Activated CD4-positive, alpha-beta T cell treated with anti-CD3 and anti-CD28 coated beads, Interleukin-2, amount 50 U/mL, for 16 hours (primary cell): ENCODE measurements at regions not wholly inside any gene's neighbourhood (a gene's known extent, or its start where the extent isn't known, plus 50 kb on each side); places are given as distances from the start of the nearest gene placed in this dataset.

ENCODE experiments used
- DNase-seq: peaks from one replicate; pipeline ENCODE4 v3.0.0-alpha.2; 2020

DNA sequence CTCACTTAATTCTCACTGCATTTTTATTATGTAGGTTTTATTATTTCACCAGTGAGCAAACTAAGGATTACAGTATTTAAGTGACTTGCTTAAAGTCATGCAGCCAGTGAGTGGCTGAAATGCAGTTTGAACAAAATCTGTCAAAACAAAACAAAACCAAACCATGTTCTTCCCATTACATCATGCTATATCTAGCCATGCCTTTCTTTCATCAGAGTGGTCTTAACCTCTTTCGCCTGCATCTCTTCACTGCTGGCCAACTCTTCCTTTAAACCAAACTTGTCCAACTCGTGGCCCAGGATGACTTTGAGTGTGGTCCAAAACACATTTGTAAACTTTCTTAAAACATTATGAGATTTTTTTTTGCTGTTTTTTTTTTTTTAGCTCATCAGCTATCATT is 223.2 kb downstream of the PCDH7 start:
- DNase-seq, result no peak

DNA sequence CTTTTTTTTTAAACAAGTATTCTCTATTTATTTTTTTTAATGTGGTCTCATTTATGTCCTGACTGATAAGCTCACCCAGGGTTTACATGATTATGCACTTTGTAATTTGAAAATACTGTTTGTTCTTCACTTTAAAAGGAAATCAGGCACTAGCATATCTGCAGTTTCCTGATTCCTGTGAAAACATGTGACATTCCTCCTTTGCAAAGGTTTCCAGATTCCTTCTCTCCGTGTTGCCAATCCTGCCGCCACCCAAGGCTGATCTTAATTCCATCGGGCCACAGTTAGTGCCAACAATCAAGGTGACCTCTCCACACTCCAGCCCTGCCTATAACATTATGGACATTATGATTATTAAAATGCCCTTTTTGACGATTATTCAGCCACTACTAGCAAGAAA is 225.4 kb downstream of the PCDH7 start:
- DNase-seq, result no peak

DNA sequence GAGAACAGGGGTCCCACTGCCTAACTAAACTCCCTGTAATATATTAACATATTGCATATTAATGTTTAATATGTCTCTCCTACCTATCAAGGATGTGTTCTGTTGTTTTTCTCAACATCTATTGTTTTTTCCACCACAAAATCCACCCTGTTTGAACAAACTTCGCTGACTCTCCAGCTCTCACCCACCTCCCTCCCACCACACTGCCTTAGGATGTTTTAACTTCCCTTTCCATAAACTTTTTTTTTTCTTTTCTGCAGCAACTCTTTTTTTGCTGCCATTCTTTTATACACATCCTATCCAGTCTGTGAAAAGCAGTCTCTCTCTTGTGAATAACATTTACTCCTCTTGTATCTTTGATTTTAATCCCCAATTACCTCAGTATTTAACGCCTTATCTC is 226.1 kb downstream of the PCDH7 start:
- DNase-seq, result no peak

DNA sequence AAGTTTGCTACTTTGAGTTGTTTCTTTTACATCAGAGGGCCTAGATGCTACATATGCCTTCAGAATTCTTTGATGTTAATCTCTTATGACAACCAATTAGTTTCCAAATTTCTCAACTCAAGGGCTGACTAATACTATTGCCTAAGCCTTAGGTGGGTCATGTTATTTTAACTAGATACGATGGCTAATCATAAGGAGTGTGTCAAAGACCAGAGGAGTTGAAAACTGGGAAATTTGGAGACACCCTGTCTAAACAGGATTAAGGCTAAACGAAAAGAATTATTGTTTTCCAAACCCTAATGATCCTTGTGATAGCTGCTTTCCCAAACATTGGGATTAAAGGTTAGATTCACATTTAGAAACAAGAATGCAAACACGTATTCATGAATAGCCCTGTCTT is 228.5 kb downstream of the PCDH7 start:
- no peak for DNase-seq

DNA sequence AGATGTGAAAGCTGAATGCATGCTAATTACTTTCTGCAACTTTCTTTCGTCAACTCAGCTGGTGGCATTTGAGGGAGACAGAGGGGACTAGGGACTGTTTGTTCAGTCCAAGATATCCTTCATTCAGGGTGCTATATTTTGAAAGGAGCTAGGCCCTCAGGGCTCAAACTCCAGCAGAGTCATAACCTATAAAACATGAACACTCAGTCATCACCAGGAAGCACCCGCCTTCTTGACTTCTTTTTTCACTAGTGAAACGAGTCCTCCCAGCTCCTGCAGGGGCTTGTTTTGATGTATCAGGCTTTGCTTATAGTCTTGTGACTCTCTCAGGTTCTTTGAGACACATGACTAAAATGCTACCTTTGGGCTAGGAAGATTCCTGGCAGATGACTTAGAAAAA is 230.6 kb downstream of the PCDH7 start:
- DNase-seq, result no peak

- no peak for DNase-seq
These were observed 232.5 kb downstream of the PCDH7 start for GRCh38 chr4:30952526-30953219.

DNA sequence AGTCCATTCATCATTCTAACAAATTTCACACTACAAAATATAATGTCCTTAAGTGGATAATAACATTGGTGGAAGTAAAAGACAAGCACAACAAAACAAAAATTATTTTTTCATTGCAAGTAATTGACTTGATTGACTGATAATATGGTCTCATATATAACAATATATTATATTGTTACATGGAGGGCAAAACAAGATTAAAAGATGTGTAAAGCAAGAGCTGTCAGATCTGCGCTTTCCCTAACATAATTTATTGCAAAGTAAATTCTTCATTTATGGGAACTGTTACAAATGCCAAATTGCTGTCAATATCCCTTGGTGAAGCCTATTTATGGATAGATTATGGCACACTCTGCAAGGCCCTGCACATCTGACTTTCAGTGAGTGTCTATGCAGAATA is 233.6 kb downstream of the PCDH7 start:
- no peak for DNase-seq

- DNase-seq, result no peak
These were observed 236.7 kb downstream of the PCDH7 start for GRCh38 chr4:30956916-30957315.

DNA sequence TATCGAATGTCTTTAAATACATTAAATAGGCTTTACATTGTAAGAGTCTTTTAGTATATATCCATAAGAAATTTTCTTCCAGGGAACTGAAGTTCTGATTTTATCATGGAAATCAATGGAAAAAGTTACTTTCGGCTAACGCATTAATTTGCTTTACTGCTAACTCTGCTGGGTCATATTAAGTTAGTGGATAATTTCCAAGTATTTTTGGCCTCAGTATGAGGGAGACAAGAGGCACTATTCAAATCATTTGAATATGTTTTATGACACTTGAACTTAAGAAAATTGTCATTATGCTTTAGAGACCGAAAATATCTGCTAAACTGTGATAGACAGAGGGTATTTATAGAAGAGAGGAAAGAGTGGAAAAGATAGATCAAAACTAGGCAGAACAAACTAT is 237.5 kb downstream of the PCDH7 start:
- DNase-seq, result no peak

DNA sequence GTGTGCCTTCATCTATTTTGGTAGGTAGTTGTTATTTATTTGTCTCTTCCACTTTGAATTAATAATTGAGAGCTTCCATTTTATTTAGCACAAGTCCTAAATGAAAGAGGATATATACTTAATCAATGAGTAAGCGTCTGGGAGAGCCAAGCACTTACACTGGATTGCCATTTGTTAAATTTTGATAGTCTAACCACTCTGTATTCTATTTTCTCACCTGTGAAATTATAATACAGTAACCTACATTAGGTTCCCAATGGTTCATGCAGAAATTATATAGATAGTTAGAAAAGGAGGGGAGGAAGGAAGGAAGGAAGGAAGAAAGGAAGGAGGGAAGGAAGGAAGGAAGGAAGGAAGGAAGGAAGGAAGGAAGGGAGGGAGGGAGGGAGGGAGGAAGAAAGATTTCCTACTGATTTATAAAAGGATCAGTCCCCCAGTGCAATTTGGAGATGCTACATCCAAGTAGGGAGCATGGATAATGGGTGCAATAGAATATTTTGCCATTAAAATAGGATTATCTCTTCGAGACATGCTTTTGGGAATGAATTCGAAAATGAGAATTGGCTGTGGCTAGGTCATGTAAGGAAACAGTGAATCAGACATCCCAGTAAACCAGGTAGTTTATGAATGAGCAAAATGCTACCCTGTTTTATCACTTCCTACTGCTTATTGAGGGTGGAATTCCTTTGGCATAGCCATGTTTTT is 239.8 kb downstream of the PCDH7 start:
- no peak for DNase-seq

DNA sequence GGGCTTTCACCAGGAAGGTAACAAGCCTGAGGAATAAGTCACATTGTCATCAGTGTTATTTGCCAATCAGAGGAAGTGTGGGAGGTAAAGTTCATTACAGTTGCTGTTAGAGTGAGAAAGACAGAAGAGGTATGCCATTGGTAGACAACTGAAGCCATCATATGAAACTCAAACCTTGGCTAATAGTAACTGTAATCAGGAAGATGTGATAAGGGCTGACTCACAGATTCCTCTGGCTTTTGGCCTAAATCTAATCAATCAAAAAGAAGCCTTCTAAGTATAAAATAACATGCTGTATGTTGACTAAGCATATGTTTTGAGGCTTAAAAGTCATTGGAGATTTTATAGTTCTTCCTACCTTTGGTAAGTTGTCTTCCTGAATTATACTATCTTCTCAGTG is 242.8 kb downstream of the PCDH7 start:
- no peak for DNase-seq

GRCh38 chr4:30968926-30969325 is 248.8 kb downstream of the PCDH7 start:
- DNase-seq, result no peak

GRCh38 chr4:30972542-30972941 is 252.4 kb downstream of the PCDH7 start:
- DNase-seq, result no peak

- no peak for DNase-seq
These were observed 253.8 kb downstream of the PCDH7 start for GRCh38 chr4:30973993-30974392.

GRCh38 chr4:30979402-30979801 is 259.2 kb downstream of the PCDH7 start:
- DNase-seq, result no peak

DNA sequence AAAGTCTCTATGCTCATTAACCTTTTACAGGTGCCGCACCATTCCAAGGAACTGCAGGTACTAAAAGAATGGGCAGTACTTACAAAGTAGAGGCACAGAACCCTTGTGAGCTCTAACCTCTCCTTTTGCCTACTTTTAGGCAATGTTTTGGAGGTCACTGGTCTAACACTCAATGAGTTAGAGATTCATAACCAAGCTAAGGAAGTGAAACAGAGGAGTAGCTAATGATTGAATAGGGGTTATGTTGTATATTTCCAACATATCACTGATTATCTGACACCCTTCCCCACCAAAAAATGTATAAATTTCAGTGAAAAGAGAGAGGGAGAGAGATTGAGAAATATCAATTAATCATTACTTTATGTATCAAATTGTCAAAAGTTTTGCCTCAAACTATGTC is 269.3 kb downstream of the PCDH7 start:
- no peak for DNase-seq

- DNase-seq, result no peak
These were observed 276.7 kb downstream of the PCDH7 start for GRCh38 chr4:30996841-30997240.

DNA sequence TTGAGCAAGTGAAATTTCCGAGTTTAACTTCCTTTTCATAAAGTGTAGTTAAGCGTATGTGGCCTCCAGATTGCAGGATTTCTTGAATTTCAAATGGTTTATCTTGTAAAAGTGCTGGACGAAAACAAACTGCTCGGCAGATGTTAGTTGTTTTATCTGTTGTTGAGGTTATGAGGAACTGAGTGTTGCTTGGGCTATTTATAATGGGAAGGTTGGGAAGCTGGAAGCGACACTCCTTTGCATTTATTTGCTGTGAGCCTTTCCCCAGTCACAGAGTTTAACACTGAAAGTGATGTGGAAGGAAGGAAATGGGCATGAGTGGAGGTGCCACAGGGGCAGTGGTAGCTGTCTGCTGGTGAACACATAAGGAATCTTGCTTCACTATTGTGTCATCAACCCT is 284.9 kb downstream of the PCDH7 start:
- no peak for DNase-seq

DNA sequence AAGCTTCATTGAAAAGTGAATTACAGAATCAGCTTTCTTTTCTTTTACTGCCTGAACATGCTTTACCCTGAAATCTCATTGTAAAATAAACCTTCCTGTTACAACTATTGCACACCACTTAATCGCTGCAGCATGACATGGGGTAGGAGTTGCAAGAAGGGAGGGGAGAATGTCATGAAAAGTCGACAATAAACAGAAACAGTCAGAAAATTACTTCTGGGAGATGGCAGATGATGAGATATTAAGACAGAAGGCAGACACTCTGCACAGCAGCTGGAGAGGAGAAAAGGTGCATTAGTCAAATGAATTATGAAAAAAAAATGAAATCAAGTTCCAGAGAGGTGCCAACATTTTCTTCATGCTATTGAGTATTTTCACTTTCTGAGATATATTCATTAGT is 287.7 kb downstream of the PCDH7 start:
- no peak for DNase-seq

DNA sequence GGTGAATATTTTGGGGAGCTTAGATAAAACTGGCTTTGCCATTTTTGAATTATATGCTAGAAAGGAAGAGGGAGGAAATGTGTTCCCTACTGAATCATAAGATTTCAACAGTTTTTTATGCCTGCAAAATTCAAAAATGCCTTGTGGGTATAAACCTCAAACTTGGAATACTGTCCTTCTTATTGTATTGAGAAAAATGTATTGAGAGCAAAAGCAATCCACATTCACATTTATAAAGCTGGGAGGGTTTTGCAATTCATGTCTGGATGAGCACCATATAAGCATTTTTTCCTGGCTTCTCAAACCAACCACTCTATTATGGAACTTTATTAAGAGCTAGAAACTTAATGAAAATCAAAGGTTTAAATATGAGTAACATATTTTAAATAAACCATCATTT is 289.8 kb downstream of the PCDH7 start:
- DNase-seq, result no peak

DNA sequence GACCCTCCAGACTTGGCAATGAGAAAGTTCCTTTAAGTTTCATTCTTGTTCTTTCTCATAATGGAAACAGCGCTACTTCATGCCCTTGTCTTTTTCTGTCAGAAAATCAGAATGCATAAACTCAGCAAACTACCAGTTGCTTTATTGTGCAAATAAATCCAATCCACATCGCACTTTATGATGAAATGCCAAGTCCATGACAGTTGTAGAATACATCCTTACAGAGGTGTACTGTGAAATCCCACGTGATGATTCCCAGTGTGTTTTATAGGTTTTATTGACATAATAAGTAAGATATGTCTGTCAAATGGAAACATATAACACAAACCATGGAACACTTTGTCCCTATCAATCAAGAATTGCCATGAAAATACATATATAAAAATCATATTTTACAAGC is 295.0 kb downstream of the PCDH7 start:
- no peak for DNase-seq

GRCh38 chr4:31016322-31017061 is 296.3 kb downstream of the PCDH7 start:
- DNase-seq, result no peak

GRCh38 chr4:31020363-31020762 is 300.2 kb downstream of the PCDH7 start:
- DNase-seq, result no peak

- no peak for DNase-seq
These were observed 300.8 kb downstream of the PCDH7 start for GRCh38 chr4:31021008-31021407.
